ENCODE measurements at regions not wholly inside any gene's neighbourhood (a gene's known extent, or its start where the extent isn't known, plus 50 kb on each side); places are given as distances from the start of the nearest gene placed in this dataset.
"Not testable (repeated sequence)": the region's sequence is repeated elsewhere in the genome, so short reads cannot be mapped to it uniquely, and the experiment has no call there.

DNA sequence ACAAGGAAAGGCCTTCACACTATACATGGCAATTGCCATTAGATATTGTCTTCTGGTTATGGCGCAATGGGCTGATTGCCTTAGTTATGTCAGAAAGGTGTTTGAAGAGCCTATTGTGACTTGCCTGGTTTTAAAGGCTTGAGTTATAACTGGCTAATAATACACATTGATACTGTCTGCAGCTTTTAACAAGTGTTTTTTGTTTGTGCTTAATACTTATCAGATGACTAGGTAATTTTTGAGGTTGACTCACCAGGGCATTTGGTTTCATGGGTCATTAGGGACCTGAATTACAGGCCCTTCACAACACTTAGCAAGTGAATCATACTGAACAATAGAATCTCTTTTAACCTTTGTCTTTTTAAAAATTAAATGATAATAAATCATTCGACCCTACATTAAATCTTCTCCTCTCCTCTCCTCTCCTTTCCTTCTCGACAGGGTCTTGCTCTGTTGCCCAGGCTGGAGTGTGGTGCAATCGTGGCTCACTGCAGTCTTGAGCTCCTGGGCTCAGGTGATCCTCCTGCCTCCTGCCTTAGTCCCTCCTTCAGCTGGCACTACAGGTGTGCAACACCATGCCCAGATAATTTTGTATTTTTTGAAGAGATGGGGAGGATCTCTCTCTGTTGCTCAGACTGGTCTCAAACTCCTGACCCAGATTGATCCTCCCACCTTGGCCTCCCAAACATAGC is 196.3 kb downstream of the JCAD start (continued):
- no peak for TF ChIP-seq MAX (IDR thresholded peaks at IDR 0.05; ENCODE audit: low read depth)
- TF ChIP-seq GABPA (IDR thresholded peaks at IDR 0.05; ENCODE audit: low read depth): no peak
- TF ChIP-seq, protein P1, sequence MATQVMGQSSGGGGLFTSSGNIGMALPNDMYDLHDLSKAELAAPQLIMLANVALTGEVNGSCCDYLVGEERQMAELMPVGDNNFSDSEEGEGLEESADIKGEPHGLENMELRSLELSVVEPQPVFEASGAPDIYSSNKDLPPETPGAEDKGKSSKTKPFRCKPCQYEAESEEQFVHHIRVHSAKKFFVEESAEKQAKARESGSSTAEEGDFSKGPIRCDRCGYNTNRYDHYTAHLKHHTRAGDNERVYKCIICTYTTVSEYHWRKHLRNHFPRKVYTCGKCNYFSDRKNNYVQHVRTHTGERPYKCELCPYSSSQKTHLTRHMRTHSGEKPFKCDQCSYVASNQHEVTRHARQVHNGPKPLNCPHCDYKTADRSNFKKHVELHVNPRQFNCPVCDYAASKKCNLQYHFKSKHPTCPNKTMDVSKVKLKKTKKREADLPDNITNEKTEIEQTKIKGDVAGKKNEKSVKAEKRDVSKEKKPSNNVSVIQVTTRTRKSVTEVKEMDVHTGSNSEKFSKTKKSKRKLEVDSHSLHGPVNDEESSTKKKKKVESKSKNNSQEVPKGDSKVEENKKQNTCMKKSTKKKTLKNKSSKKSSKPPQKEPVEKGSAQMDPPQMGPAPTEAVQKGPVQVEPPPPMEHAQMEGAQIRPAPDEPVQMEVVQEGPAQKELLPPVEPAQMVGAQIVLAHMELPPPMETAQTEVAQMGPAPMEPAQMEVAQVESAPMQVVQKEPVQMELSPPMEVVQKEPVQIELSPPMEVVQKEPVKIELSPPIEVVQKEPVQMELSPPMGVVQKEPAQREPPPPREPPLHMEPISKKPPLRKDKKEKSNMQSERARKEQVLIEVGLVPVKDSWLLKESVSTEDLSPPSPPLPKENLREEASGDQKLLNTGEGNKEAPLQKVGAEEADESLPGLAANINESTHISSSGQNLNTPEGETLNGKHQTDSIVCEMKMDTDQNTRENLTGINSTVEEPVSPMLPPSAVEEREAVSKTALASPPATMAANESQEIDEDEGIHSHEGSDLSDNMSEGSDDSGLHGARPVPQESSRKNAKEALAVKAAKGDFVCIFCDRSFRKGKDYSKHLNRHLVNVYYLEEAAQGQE (IDR thresholded peaks at IDR 0.05; ENCODE audit: low read depth, low read length): no peak
- TF ChIP-seq FOSL2 (IDR thresholded peaks at IDR 0.05; ENCODE audit: borderline replicate concordance, low read depth): peak; percentile 98
- no peak for TF ChIP-seq FOXJ3 (CRISPR knock-in tag; IDR thresholded peaks at IDR 0.05)
- peak; percentile 85 for TF ChIP-seq NFIC (IDR thresholded peaks at IDR 0.05; ENCODE audit: borderline replicate concordance)

DNA sequence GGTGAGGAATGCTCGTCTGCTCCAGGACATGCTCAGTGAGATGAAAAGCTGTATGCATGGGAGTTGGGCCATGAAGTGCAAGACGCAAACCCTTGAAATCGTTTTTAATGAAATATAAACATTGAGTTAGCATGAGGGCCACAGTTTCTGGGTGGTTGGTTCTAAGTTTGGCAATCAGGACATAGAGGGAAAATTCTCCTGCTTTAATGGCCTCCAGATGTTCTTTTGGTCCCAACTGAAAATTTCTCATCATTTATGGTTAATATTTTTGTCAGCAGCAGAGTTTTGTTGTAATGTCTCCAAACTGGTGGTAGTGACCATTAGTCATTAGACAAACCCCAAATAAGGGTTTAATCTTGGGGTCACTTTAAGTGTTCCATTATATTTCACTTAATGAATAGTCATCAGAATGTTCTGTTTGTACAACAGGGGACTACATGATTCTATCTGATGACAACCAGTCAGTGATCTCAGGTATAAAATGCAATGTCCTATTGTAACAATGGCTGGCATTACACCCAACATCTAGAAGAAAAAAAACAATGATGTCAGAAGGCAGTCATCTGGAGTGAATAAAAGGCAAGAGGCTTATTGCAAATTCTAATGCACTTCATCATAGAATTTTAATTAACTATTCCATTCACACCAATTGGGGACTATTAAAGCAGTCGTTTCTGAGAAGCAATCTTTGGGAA is 197.4 kb downstream of the JCAD start:
- H3K27me3 ChIP-seq (ENCODE audit: insufficient read depth): no peaks in the 10 kb centered on the region
- no peak overlapping the region for H2AFZ ChIP-seq (ENCODE audit: low read depth)
- H3K36me3 ChIP-seq (replicated peaks in 1 of 2; ENCODE audit: control insufficient read depth in 1 of 2, insufficient read depth in 2 of 2, low read length in 1 of 2): no peaks in the 10 kb centered on the region
- peak overlapping the region; percentile 62 for H3K4me2 ChIP-seq
- TF ChIP-seq ELF1 (IDR thresholded peaks at IDR 0.05) (no peak), JUND (IDR thresholded peaks at IDR 0.05) (peak; percentile 59), RXRA (IDR thresholded peaks at IDR 0.05; ENCODE audit: borderline replicate concordance, low read depth) (no peak), TCF12 (IDR thresholded peaks at IDR 0.05) (peak; percentile 80), PBX3 (IDR thresholded peaks at IDR 0.05) (peak; percentile 57), NFIC (IDR thresholded peaks at IDR 0.05; ENCODE audit: borderline replicate concordance) (peak; percentile 48; the same call in 1 of the 2 replicates), EP300 (IDR thresholded peaks at IDR 0.05; ENCODE audit: borderline replicate concordance in 1 of 2, low read depth in 1 of 2, low read length in 1 of 2) (peak in 1 of 2 experiments; percentile 22; a peak in 1 of 4 replicates), FOXM1 (IDR thresholded peaks at IDR 0.05; ENCODE audit: low read depth) (peak; percentile 57; the same call in 1 of the 2 replicates)
- no peaks in the 10 kb centered on the region for H3K9me2 ChIP-seq
- WGBS (ENCODE audit: low lambda C conversion rate): 80% methylated on average over 4 of the region's 4 CpGs
- no peaks in the 10 kb centered on the region for H3K79me2 ChIP-seq (ENCODE audit: insufficient read depth)
- peak overlapping the region; percentile 10; the same call in 1 of the 2 replicates for H3K9ac ChIP-seq
- CTCF ChIA-PET: interaction anchor here (1.2 kb wide), 1 partner anchor 15 kb away, joined by 3 read pairs; no protein-coding TSS in a partner anchor
- H3F3A ChIP-seq (replicated peaks; ENCODE audit: insufficient read depth): peaks cover 38% of the 10 kb centered on the region
- POLR2A ChIA-PET: no interaction called here
- no peaks in the 10 kb centered on the region for H4K20me1 ChIP-seq (ENCODE audit: insufficient read depth)
- H3K9me3 ChIP-seq: no peaks in the 10 kb centered on the region
- H3K27ac ChIP-seq (ENCODE audit: low read depth in 2 of 2, low read length in 1 of 2): peak overlapping the region; percentile 70 to 92; a peak in 3 of 4 replicates
- H3K4me3 ChIP-seq (ENCODE audit: low read depth in 2 of 2, low read length in 1 of 2): no peak overlapping the region
- peaks cover 0 to 50% of the 10 kb centered on the region in 2 experiments; a peak in 3 of 4 replicates for H3K4me1 ChIP-seq (ENCODE audit: control insufficient read depth in 1 of 2, insufficient read depth in 2 of 2, low read depth in 1 of 2, low read length in 1 of 2)
- no peak for DNase-seq

DNA sequence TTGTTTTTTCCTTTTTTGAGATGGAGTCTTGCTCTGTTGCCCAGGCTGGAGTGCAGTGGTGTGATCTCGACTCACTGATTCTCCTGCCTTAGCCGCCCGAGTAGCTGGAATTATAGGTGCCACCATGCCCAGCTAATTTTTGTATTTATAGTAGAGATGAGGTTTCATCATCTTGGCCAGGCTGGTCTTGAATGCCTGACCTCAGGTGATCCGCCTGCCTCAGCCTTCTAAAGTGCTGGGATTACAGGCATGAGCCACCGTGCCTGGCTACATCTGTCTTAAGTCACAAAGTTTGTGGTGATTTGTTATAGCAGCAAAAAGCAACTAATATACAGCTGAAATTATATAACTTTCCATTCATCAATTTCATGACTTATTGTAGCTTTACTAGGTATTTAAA is 198.2 kb downstream of the JCAD start:
- H3K27me3 ChIP-seq (ENCODE audit: insufficient read depth); H2AFZ ChIP-seq (ENCODE audit: low read depth); H3K9me3 ChIP-seq; H3K4me3 ChIP-seq (ENCODE audit: low read depth in 2 of 2, low read length in 1 of 2); H4K20me1 ChIP-seq (ENCODE audit: insufficient read depth); DNase-seq; POLR2A ChIA-PET; H3K79me2 ChIP-seq (ENCODE audit: insufficient read depth); H3K36me3 ChIP-seq (replicated peaks in 1 of 2; ENCODE audit: control insufficient read depth in 1 of 2, insufficient read depth in 2 of 2, low read length in 1 of 2); H3K9ac ChIP-seq; H3K9me2 ChIP-seq; H3K4me2 ChIP-seq: not testable (repeated sequence)
- Histone ChIP-seq H3K4me1 (ENCODE audit: control insufficient read depth in 1 of 2, insufficient read depth in 2 of 2, low read depth in 1 of 2, low read length in 1 of 2) (peaks cover 0 to 47% of the 10 kb centered on the region in 2 experiments; a peak in 3 of 4 replicates), H3K27ac (ENCODE audit: low read depth in 2 of 2, low read length in 1 of 2) (peak overlapping the region; percentile 70 to 92; a peak in 3 of 4 replicates), H3F3A (replicated peaks; ENCODE audit: insufficient read depth) (peaks cover 38% of the 10 kb centered on the region)
- CTCF ChIA-PET: interaction anchor here (1.2 kb wide), 2 partner anchors 14 to 138 kb away, joined by 3 read pairs; no protein-coding TSS in a partner anchor
- WGBS (ENCODE audit: low lambda C conversion rate): 94% methylated on average over 5 of the region's 5 CpGs

Data from SK-N-SH (cell line).